GM20000 (cell line): ENCODE measurements at regions not wholly inside any gene's neighbourhood (a gene's known extent, or its start where the extent isn't known, plus 50 kb on each side); places are given as distances from the start of the nearest gene placed in this dataset.

Experiments used
- DNase-seq: peaks from one replicate; pipeline ENCODE4 v3.0.0; 2012; ENCODE audit warnings: low spot score
- TF ChIP-seq, protein P1 (sequence below): IDR thresholded peaks from 2 replicates; pipeline ENCODE4 v1.5.1; 2012; ENCODE audit warnings: mild to moderate bottlenecking, control low read depth; ENCODE audit errors: extremely low read depth, missing control alignments

DNA sequence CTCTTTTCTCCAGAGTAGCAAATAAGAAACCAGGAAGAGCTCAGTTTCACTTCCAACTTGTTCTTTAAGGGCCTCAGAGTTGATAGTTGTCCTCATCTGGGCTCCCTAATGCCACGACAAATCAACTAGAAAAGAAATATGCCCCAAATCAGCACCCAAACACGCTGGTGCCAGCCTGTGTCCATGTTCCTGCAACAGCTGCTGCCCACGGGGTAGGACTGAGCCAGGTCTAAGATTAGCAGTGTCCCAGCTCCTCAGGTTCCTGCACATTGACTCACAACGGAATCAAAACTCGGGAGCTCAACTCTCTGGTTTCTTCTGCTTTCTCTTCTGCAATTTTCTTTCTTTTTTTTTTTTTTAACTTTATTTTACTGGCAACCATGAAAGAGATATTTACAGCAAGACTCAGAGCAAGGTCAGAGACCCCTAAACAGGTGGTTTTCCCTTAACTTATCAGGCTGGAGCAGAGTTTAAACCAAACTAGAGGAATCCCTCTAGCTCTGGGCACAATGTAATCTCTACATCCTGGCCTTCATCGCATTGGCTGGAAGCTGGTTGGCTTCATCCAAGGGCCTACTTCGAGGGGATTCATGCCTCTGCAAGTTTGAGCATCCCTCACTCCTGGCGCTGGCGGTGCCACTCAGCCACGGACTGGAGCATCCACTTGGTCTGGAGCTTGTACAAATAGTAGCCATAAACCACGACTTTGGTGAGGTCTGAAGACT lies 126.1 kb downstream of the PFKFB3 start:
- TF ChIP-seq, protein P1, sequence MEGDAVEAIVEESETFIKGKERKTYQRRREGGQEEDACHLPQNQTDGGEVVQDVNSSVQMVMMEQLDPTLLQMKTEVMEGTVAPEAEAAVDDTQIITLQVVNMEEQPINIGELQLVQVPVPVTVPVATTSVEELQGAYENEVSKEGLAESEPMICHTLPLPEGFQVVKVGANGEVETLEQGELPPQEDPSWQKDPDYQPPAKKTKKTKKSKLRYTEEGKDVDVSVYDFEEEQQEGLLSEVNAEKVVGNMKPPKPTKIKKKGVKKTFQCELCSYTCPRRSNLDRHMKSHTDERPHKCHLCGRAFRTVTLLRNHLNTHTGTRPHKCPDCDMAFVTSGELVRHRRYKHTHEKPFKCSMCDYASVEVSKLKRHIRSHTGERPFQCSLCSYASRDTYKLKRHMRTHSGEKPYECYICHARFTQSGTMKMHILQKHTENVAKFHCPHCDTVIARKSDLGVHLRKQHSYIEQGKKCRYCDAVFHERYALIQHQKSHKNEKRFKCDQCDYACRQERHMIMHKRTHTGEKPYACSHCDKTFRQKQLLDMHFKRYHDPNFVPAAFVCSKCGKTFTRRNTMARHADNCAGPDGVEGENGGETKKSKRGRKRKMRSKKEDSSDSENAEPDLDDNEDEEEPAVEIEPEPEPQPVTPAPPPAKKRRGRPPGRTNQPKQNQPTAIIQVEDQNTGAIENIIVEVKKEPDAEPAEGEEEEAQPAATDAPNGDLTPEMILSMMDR: no peak
- peak; percentile 20 for DNase-seq

DNA sequence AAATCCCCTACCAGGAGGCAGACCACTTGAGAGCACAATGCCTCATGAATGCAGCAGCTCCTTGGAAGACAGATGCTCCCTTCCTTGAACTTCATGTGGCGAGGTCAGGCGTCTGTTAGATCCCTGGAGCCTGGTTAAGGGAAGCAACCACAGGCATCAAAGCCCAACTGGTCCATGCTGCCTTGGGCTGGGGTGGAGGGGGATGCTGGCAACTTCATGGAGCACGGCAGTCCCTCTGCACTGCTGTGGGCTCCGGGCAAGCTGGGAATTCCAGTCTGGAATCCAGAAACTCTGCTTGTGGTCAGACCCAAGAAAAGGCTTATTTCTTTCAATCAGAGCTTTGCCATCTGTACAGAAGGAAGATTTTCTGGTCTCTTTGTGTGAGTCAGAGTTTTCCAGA lies 130.4 kb downstream of the PFKFB3 start:
- DNase-seq: no peak
- TF ChIP-seq, protein P1: no peak

DNA sequence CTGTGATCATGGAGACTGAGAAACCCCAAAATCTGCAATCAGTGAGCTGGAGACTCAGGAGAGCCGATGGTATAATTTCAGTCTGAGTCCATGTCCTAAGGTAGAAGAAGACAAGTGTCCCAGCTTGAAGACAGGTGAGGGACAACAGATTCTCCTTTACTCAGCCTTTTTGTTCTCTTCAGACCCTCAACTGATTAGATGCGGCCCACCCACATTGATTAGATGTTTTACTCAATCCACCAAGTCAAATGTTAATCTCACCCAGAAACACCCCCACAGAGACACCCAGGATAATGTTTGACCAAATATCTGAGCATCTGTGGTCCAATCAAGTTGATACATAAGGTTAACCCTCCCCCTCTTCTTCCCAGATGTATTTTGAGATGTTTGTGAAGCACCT lies 131.2 kb downstream of the PFKFB3 start:
- TF ChIP-seq, protein P1: no peak

DNA sequence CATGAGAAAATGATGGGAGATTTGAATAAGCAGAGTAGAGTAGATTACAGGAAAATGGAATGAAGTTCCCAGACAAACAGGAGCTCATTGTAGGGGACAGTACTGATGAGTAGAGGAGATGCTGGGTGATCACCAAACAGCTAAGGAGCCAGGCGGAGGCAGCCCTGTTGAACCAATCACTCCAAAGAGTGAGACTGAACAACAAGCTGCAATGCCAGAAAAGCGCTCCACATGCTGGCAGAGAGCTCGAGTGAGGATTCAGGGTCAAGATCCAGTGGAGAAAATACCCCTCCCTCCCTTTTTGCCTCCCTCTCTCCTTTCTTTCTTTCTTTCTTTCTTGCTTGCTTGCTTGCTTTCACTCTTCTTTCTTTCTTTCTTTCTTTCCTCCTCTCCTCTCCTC lies 133.3 kb downstream of the PFKFB3 start:
- no peak for DNase-seq
- TF ChIP-seq, protein P1: no peak

More for the DNA sequence above, 131.2 kb downstream of the PFKFB3 start:
- no peak for DNase-seq

DNA sequence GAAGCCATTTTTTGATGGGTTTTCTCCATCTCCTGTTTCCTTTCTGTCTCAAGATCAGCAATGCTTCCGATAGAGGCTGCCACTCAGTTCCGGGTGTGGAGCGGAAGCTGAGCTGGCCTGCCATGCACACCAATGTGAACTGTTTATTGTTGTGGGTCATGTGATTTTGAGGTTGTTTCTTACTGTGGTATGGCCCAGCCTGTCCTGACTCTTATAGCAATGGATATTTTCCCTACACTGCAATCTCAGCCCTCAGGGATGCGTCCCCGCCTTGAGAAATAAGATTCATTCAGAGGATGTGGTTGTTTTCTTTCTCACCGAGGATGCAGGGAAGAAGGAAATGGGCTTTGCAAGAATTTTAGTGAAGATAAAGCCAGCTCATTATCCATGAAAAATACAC lies 134.7 kb downstream of the PFKFB3 start:
- DNase-seq: no peak

DNA sequence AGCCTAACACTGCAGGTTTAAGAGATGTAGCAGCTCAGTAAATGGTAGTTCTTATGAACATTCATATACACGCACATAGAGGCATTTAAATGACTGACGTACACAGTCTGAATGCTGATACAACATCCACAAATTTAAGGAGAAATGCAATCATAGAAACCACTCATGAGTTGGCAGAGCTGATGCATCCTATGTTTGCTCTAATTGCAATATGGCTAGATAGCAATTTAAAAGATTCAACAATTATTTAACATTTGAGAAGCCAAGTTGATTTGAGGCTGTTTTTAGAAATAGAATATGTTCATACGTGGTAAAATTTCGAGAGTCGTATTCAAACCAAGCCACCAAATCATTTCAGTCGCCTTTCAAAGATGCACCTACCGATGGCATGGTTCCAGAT lies 135.6 kb downstream of the PFKFB3 start:
- TF ChIP-seq, protein P1: no peak
- no peak for DNase-seq

More for the DNA sequence above, 134.7 kb downstream of the PFKFB3 start:
- TF ChIP-seq, protein P1: no peak

DNA sequence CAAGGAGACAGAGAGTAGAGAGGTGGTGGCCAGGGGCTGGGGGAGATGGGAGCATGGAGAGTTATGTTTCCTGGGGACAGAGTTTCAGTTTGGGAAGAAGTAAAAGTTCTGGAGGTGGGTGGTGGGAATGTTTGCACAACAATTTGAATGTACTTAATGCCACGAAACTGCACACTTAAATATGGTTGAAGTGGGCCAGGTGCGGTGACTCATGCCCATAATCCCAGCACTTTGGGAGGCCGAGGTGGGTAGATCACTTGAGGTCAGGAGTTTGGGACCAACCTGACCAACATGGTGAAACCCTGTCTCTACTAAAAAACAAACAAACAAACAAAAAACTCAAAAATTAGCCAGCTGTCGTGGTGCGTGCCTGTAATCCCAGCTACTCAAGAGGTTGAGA lies 137.2 kb downstream of the PFKFB3 start:
- DNase-seq: no peak
- TF ChIP-seq, protein P1: no peak
